HG03520 (cell line): ENCODE measurements at regions not wholly inside any gene's neighbourhood (a gene's known extent, or its start where the extent isn't known, plus 50 kb on each side); places are given as distances from the start of the nearest gene placed in this dataset.

ENCODE experiments used
- ATAC-seq: cut with Tn5 transposase; IDR thresholded peaks from one replicate; pipeline ENCODE4 v1.9.1; 2021; ENCODE audit warnings: mild to moderate bottlenecking, moderate library complexity; ENCODE audit not compliant: unreplicated experiment

- ATAC-seq: no peak
Measured at GRCh38 chr3:66592016-66592761, 91.4 kb upstream of the LRIG1 start.

GRCh38 chr3:66592927-66593625, 92.3 kb upstream of the LRIG1 start:
- no peak for ATAC-seq

GRCh38 chr3:66593978-66594377, 93.2 kb upstream of the LRIG1 start:
- no peak for ATAC-seq

- no peak for ATAC-seq
Measured at GRCh38 chr3:66597308-66597863, 96.6 kb upstream of the LRIG1 start.

- no peak for ATAC-seq
Measured at GRCh38 chr3:66598168-66598567, 97.3 kb upstream of the LRIG1 start.

GRCh38 chr3:66602237-66602636, 101.4 kb upstream of the LRIG1 start:
- ATAC-seq: no peak

- no peak for ATAC-seq
Measured at GRCh38 chr3:66602691-66603090, 101.9 kb upstream of the LRIG1 start.

GRCh38 chr3:66603151-66603611, 102.4 kb upstream of the LRIG1 start:
- no peak for ATAC-seq

- ATAC-seq: no peak
Measured at GRCh38 chr3:66604481-66604880, 103.7 kb upstream of the LRIG1 start.

- no peak for ATAC-seq
Measured at GRCh38 chr3:66606126-66606525, 105.3 kb upstream of the LRIG1 start.

- ATAC-seq: no peak
Measured at GRCh38 chr3:66606868-66607267, 106.0 kb upstream of the LRIG1 start.

GRCh38 chr3:66609660-66610561, 109.1 kb upstream of the LRIG1 start:
- ATAC-seq: no peak

- ATAC-seq: no peak
Measured at GRCh38 chr3:66610562-66610909, 109.7 kb upstream of the LRIG1 start.

GRCh38 chr3:66615643-66616301, 115.0 kb upstream of the LRIG1 start:
- no peak for ATAC-seq

GRCh38 chr3:66617351-66617750, 116.5 kb upstream of the LRIG1 start:
- no peak for ATAC-seq

GRCh38 chr3:66618066-66618465, 117.2 kb upstream of the LRIG1 start:
- no peak for ATAC-seq

- ATAC-seq: no peak
Measured at GRCh38 chr3:66620296-66620695, 119.5 kb upstream of the LRIG1 start.

GRCh38 chr3:66622756-66623457, 122.1 kb upstream of the LRIG1 start:
- ATAC-seq: no peak

GRCh38 chr3:66625505-66626216, 124.8 kb upstream of the LRIG1 start:
- no peak for ATAC-seq
